Fibroblast of lung (primary cell): ENCODE measurements at regions not wholly inside any gene's neighbourhood (a gene's known extent, or its start where the extent isn't known, plus 50 kb on each side); places are given as distances from the start of the nearest gene placed in this dataset.

Experiments used
- EZH2 ChIP-seq: IDR thresholded peaks from 2 replicates; pipeline ENCODE4 v1.5.1; 2012; ENCODE audit warnings: low read length, control low read depth, mild to moderate bottlenecking; ENCODE audit errors: missing control alignments
- TF ChIP-seq, protein P1 (sequence below), 2 donors: IDR thresholded peaks in 1 of 2; conservative IDR thresholded peaks in 1 of 2; 1 replicate in 1 of 2; 2 replicates in 1 of 2; pipeline ENCODE4 v1.5.1; 2011 to 2012; ENCODE audit warnings: low read length in 2 of 2, control low read depth in 1 of 2, inconsistent platforms in 1 of 2, low read depth in 1 of 2, mild to moderate bottlenecking in 1 of 2

- TF ChIP-seq, protein P1, sequence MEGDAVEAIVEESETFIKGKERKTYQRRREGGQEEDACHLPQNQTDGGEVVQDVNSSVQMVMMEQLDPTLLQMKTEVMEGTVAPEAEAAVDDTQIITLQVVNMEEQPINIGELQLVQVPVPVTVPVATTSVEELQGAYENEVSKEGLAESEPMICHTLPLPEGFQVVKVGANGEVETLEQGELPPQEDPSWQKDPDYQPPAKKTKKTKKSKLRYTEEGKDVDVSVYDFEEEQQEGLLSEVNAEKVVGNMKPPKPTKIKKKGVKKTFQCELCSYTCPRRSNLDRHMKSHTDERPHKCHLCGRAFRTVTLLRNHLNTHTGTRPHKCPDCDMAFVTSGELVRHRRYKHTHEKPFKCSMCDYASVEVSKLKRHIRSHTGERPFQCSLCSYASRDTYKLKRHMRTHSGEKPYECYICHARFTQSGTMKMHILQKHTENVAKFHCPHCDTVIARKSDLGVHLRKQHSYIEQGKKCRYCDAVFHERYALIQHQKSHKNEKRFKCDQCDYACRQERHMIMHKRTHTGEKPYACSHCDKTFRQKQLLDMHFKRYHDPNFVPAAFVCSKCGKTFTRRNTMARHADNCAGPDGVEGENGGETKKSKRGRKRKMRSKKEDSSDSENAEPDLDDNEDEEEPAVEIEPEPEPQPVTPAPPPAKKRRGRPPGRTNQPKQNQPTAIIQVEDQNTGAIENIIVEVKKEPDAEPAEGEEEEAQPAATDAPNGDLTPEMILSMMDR (conservative IDR thresholded peaks at IDR 0.05 in 1 of 2, IDR thresholded peaks at IDR 0.05 in 1 of 2; ENCODE audit: low read depth in 1 of 2, low read length in 2 of 2) = no peak
- no peak for TF ChIP-seq EZH2
Observed at GRCh38 chr1:195964516-195964915, 643.7 kb downstream of the KCNT2 start.
